Spleen (tissue), 11 donors: ENCODE measurements at regions not wholly inside any gene's neighbourhood (a gene's known extent, or its start where the extent isn't known, plus 50 kb on each side); places are given as distances from the start of the nearest gene placed in this dataset.

Source experiments
- DNase-seq: peaks from one replicate; pipeline ENCODE4 v3.0.0-alpha.2; 2020
- H3K27ac ChIP-seq, 8 donors: fragments of 200-600 bp; sonication (generic) in 7 of 8; 1 replicate in 4 of 8; 2 replicates in 4 of 8; pipeline versions ENCODE4 v1.5.0 to v1.8.0; 2016 to 2021; ENCODE audit warnings: inconsistent platforms in 4 of 8, mild to moderate bottlenecking in 4 of 8, moderate library complexity in 1 of 8
- H3K27me3 ChIP-seq, 7 donors: fragments of 200-600 bp; sonication (generic) in 6 of 7; replicated peaks in 1 of 7; 1 replicate in 4 of 7; 2 replicates in 3 of 7; pipeline versions ENCODE4 v1.5.0 to v1.8.0; 2016 to 2021; ENCODE audit warnings: inconsistent platforms in 3 of 7, mild to moderate bottlenecking in 1 of 7
- H3K36me3 ChIP-seq, 6 donors: fragments of 200-600 bp; sonication (generic) in 5 of 6; 1 replicate in 4 of 6; 2 replicates in 2 of 6; pipeline versions ENCODE4 v1.5.0 to v1.8.0; 2016 to 2021; ENCODE audit warnings: inconsistent platforms in 2 of 6
- H3K4me1 ChIP-seq, 6 donors: fragments of 200-600 bp; sonication (generic) in 5 of 6; 1 replicate in 3 of 6; 2 replicates in 3 of 6; pipeline versions ENCODE4 v1.5.0 to v1.8.0; 2016 to 2021; ENCODE audit warnings: inconsistent platforms in 3 of 6
- H3K4me3 ChIP-seq, 8 donors: fragments of 200-600 bp; sonication (generic) in 7 of 8; 1 replicate in 4 of 8; 2 replicates in 4 of 8; pipeline versions ENCODE4 v1.5.0 to v1.8.0; 2016 to 2021; ENCODE audit warnings: inconsistent platforms in 4 of 8, mild to moderate bottlenecking in 4 of 8, moderate library complexity in 2 of 8
- H3K9me3 ChIP-seq, 8 donors: fragments of 200-600 bp; sonication (generic) in 7 of 8; 1 replicate in 4 of 8; 2 replicates in 4 of 8; pipeline versions ENCODE4 v1.5.0 to v1.8.0; 2016 to 2021; ENCODE audit warnings: inconsistent platforms in 4 of 8
- POLR2A ChIP-seq, 3 donors: fragments of 450-650 bp; IDR thresholded peaks; one replicate each; pipeline ENCODE4 v1.5.1; 2017; ENCODE audit warnings: antibody characterized with exemption in 3 of 3, mild to moderate bottlenecking in 1 of 3
- POLR2AphosphoS5 ChIP-seq, 3 donors: sonication (generic); formaldehyde crosslinking; IDR thresholded peaks; one replicate each; pipeline ENCODE4 v1.5.1; 2017; ENCODE audit warnings: antibody characterized with exemption in 3 of 3
- WGBS, 5 donors: extraction: QIAGEN DNeasy Blood & Tissue Kit in 3 of 5; methylation state at CpG; one replicate each; pipeline versions ENCODE4 v1.1.5 to v1.1.7; 2013 to 2018; 5-methylcytosine and 5-hydroxymethylcytosine counted together
- intact Hi-C: fragments of 100-400 bp; cut with DNase I; formaldehyde crosslinking; loops from one replicate; pipeline ENCODE4 v1.15.0; 2023; ENCODE audit warnings: low total_unique reads
- TF ChIP-seq, protein P1 (sequence below), 11 experiments: fragments of 200-600 bp in 7 of 11; fragments of 450-650 bp in 4 of 11; sonication (generic) in 4 of 11; IDR thresholded peaks in 8 of 11; conservative IDR thresholded peaks in 3 of 11; 1 replicate in 7 of 11; 2 replicates in 4 of 11; pipeline versions ENCODE4 v1.4.0 to v1.8.0; 2016 to 2021; ENCODE audit warnings: antibody characterized with exemption in 11 of 11, inconsistent platforms in 4 of 11, mild to moderate bottlenecking in 1 of 11
- donor health status: healthy with polysubstance abuse.
- donor health status: DM: no; HTN: no; CAD: no; lungs with moderate emphysema.
- donor health status: DM: no; HTN: no; CAD: no.
- donor health status: Bipolar disorder and iron deficiency.
- donor health status: healthy.
- donor health status: DM: no; HTN: no; CAD: no.
- donor health status: DM: yes; HTN: yes; CAD: no.

DNA sequence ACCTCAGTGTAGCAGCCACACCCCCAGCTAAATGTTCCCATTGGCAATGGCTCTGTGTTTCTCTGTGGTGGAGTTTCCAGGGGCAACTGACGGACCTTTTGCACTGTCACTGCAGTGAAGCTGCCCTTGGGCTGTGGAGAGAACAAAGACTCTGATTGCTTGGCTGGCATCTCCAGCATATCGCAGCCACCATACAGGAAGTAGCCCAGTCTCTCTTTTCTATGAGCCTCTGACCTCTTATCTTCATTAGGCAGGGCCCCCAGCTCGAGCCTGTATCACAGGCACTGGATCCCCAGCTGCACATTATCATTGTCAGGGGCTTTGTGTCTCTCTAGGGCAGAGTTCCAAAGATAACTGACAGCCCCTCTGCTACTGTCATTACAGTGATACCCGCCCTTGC is 483.5 kb downstream of the ARAP2 start:
- TF ChIP-seq, protein P1, sequence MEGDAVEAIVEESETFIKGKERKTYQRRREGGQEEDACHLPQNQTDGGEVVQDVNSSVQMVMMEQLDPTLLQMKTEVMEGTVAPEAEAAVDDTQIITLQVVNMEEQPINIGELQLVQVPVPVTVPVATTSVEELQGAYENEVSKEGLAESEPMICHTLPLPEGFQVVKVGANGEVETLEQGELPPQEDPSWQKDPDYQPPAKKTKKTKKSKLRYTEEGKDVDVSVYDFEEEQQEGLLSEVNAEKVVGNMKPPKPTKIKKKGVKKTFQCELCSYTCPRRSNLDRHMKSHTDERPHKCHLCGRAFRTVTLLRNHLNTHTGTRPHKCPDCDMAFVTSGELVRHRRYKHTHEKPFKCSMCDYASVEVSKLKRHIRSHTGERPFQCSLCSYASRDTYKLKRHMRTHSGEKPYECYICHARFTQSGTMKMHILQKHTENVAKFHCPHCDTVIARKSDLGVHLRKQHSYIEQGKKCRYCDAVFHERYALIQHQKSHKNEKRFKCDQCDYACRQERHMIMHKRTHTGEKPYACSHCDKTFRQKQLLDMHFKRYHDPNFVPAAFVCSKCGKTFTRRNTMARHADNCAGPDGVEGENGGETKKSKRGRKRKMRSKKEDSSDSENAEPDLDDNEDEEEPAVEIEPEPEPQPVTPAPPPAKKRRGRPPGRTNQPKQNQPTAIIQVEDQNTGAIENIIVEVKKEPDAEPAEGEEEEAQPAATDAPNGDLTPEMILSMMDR (IDR thresholded peaks at IDR 0.05 in 8 of 11, conservative IDR thresholded peaks at IDR 0.05 in 3 of 11): no peak
- TF ChIP-seq POLR2A (IDR thresholded peaks at IDR 0.05): no peak
- no peak overlapping the region for H3K27ac ChIP-seq
- H3K4me3 ChIP-seq: no peak overlapping the region
- peaks cover 0 to 10% (median 0%) of the 10 kb centered on the region in 8 donors for H3K9me3 ChIP-seq
- H3K36me3 ChIP-seq: no peaks in the 10 kb centered on the region
- H3K4me1 ChIP-seq: no peaks in the 10 kb centered on the region
- H3K27me3 ChIP-seq: no peaks in the 10 kb centered on the region
- intact Hi-C loops: no loop called here
- no peak for DNase-seq
- WGBS, 5 donors: 42 to 67% (median 66%) methylated on average over 4 of the region's 4 CpGs

DNA sequence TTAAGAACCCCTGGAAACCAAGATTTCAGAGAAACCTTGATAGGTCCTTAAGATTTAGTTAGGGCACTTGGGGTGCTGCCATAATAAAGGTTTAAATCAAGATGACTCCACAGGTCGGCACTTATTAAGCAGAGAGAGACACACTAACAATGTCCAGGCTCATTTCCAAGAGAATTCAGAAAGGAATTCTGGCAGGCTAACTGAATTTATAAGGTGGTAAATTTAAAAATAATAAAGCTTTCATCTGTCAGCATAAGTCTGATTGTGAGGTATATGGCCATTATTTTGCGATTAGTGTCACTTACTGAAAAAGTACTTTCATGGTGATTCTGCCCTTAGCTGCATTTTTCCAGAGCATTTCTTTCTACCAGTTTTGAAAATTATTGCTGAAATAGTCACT is 472.7 kb downstream of the ARAP2 start:
- 79 to 91% (median 85%) methylated on average over 2 of the region's 2 CpGs for WGBS, 5 donors
- no peak for DNase-seq
- Histone ChIP-seq H3K27me3 (no peaks in the 10 kb centered on the region), H3K9me3 (no peaks in the 10 kb centered on the region), H3K4me1 (no peaks in the 10 kb centered on the region), H3K27ac (no peak overlapping the region), H3K36me3 (no peaks in the 10 kb centered on the region), H3K4me3 (no peak overlapping the region)
- intact Hi-C loops: no loop called here
- TF ChIP-seq POLR2AphosphoS5 (IDR thresholded peaks at IDR 0.05) (no peak), POLR2A (IDR thresholded peaks at IDR 0.05) (no peak)
- TF ChIP-seq, protein P1 (IDR thresholded peaks at IDR 0.05 in 8 of 11, conservative IDR thresholded peaks at IDR 0.05 in 3 of 11): no peak

DNA sequence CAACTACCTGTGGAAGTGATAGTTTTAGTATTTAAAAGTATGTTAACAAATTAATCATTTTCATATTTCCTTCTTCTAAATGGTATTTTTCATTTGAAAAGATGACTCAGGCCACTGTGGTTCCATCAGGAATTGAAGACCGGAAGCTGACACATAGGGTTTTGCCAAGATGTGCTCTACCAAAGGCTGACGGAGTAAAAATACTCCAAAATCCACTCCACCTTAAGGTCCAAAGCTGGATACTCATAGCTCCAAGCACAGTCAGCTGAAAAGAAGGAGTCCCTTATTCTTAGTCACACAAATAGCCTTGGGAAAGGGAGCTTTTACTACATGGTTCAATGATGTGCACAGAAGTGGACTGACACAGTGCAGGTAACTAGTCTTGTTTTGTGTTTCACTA is 472.0 kb downstream of the ARAP2 start:
- no peaks in the 10 kb centered on the region for H3K4me1 ChIP-seq
- TF ChIP-seq POLR2AphosphoS5 (IDR thresholded peaks at IDR 0.05) (no peak), POLR2A (IDR thresholded peaks at IDR 0.05) (no peak)
- TF ChIP-seq, protein P1 (IDR thresholded peaks at IDR 0.05 in 8 of 11, conservative IDR thresholded peaks at IDR 0.05 in 3 of 11): no peak
- H3K27me3 ChIP-seq: no peaks in the 10 kb centered on the region
- 82 to 91% (median 87%) methylated on average over 2 of the region's 2 CpGs for WGBS, 5 donors
- intact Hi-C loops: no loop called here
- no peaks in the 10 kb centered on the region for H3K9me3 ChIP-seq
- no peaks in the 10 kb centered on the region for H3K36me3 ChIP-seq
- DNase-seq: no peak
- H3K27ac ChIP-seq: no peak overlapping the region
- no peak overlapping the region for H3K4me3 ChIP-seq

DNA sequence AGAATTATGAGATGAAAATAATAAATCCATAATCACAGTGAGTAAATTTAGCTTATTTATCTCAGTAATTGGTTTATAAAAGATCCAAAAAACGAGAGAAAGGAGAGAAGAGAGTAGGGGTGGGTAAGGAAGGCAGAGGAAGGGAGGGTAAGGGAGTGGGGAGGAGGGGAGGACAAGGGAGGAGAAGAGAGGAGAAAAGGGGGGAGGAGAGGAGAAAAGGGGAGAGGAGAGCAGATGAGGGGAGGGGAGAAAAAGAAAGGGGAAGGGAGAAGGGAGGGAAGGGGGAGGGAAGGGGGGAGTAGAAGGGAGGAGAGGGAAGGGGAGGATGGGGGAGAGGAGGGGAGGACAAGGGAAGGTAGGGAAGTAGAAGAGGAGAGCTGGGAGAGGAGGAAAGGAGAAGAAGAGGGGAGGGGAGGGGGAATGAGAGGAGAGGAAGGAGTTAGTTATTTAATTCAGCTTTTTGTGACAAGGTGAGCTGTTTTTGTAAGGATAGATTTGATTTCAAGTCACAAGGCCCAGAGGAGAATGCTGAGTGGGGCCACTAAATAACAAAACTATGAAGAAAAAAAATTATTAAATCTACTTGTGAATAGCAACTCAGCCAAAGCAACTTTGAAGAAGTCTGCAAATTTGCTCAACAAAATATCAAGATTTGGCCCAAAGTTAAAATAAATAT is 454.3 kb downstream of the ARAP2 start:
- TF ChIP-seq, protein P1 (IDR thresholded peaks at IDR 0.05 in 8 of 11, conservative IDR thresholded peaks at IDR 0.05 in 3 of 11): no peak
- TF ChIP-seq POLR2AphosphoS5 (IDR thresholded peaks at IDR 0.05): no peak
- TF ChIP-seq POLR2A (IDR thresholded peaks at IDR 0.05): no peak
- Histone ChIP-seq H3K36me3 (no peaks in the 10 kb centered on the region), H3K4me3 (no peak overlapping the region), H3K4me1 (no peaks in the 10 kb centered on the region), H3K27me3 (no peaks in the 10 kb centered on the region), H3K9me3 (peaks cover 0 to 7% (median 0%) of the 10 kb centered on the region in 8 donors), H3K27ac (no peak overlapping the region)
- 26 to 51% (median 46%) methylated on average over 1 of the region's 1 CpG for WGBS, 5 donors
- DNase-seq: no peak
- intact Hi-C loops: no loop called here
